ENCODE measurements at regions not wholly inside any gene's neighbourhood (a gene's known extent, or its start where the extent isn't known, plus 50 kb on each side); places are given as distances from the start of the nearest gene placed in this dataset.

DNA sequence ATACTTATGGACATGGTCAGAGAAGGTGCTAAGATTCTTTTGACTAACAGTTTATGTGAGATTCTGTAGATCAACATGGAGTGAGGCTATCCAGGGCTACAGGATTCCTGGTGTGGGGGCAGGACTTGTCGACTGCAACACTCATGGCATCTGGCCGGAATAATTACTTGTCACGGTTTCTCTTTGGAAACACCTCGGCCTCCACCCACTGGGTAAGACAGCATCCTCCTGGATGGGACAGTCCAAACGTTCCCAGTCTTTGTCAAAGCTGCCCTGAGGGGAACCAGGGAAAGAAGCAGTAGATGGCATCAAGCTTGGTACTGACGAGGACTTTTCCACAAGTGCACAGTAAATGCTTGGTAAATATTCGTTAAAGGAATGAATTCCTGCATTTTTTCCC is 762.8 kb downstream of the BRD1 start:
- FAIRE-seq (no peak), DNase-seq (ENCODE audit: insufficient read length, low spot score) (no peak)
- TF ChIP-seq, protein P1, sequence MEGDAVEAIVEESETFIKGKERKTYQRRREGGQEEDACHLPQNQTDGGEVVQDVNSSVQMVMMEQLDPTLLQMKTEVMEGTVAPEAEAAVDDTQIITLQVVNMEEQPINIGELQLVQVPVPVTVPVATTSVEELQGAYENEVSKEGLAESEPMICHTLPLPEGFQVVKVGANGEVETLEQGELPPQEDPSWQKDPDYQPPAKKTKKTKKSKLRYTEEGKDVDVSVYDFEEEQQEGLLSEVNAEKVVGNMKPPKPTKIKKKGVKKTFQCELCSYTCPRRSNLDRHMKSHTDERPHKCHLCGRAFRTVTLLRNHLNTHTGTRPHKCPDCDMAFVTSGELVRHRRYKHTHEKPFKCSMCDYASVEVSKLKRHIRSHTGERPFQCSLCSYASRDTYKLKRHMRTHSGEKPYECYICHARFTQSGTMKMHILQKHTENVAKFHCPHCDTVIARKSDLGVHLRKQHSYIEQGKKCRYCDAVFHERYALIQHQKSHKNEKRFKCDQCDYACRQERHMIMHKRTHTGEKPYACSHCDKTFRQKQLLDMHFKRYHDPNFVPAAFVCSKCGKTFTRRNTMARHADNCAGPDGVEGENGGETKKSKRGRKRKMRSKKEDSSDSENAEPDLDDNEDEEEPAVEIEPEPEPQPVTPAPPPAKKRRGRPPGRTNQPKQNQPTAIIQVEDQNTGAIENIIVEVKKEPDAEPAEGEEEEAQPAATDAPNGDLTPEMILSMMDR (IDR thresholded peaks at IDR 0.05; ENCODE audit: insufficient read depth, missing control alignments), result no peak

DNA sequence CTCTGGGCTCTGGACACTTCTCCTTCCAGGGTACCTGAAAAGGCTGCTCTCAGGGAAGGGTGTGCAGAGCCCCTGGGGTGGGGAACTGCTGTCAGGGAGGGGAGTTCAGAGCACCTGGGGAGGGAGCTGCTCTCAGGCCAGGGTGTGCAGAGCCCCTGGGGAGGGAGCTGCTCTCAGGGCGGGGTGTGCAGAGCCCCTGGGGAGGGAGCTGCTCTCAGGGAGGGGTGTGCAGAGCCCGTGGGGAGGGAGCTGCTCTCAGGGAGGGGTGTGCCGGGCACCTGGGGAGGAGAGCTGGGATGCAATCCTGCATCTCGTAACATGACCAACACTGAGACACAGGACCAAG is 764.2 kb downstream of the BRD1 start:
- FAIRE-seq (no peak), DNase-seq (ENCODE audit: insufficient read length, low spot score) (no peak)
- TF ChIP-seq, protein P1 (IDR thresholded peaks at IDR 0.05; ENCODE audit: insufficient read depth, missing control alignments), result no peak

GRCh38 chr22:49062802-49063544 is 764.7 kb downstream of the BRD1 start:
- DNase-seq (ENCODE audit: insufficient read length, low spot score), result no peak
- TF ChIP-seq, protein P1 (IDR thresholded peaks at IDR 0.05; ENCODE audit: insufficient read depth, missing control alignments), result no peak
- FAIRE-seq, result no peak

DNA sequence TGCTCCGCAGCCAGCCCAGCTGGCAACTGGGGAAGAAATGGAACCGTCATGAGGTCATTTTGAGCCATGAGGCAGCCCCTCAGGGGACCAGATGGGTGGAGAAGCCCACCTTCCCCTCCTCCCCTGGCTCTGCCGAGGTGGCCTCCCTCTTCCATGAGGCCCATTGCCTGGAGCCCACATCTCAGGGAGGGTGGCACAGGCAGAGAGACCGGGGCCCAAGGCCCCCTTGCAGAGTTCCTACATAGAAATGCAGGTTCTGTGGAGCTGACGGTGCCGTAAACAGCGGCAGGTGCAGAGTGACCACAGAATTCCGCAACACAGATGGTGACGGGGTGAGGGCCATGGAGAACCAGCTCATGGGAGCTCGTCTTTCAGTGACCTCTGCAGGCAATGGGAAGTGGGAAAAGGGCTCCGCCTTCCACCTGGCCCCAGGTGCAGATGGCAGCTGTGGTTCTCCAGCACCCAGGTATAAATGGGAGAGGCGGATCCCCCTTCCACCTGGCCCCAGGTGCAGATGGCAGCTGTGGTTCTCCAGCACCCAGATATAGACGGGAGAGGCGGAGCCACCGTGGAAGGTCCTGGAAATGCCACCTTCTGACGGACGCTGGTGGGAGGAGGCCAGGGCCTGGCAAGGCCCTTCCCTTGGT is 765.4 kb downstream of the BRD1 start:
- DNase-seq (ENCODE audit: insufficient read length, low spot score), result no peak

GRCh38 chr22:49057910-49058309 is 769.8 kb downstream of the BRD1 start:
- TF ChIP-seq, protein P1 (IDR thresholded peaks at IDR 0.05; ENCODE audit: insufficient read depth, missing control alignments), result no peak
- FAIRE-seq (no peak), DNase-seq (ENCODE audit: insufficient read length, low spot score) (no peak)

More for the DNA sequence above, 765.4 kb downstream of the BRD1 start:
- TF ChIP-seq, protein P1 (IDR thresholded peaks at IDR 0.05; ENCODE audit: insufficient read depth, missing control alignments), result no peak
- no peak for FAIRE-seq

DNA sequence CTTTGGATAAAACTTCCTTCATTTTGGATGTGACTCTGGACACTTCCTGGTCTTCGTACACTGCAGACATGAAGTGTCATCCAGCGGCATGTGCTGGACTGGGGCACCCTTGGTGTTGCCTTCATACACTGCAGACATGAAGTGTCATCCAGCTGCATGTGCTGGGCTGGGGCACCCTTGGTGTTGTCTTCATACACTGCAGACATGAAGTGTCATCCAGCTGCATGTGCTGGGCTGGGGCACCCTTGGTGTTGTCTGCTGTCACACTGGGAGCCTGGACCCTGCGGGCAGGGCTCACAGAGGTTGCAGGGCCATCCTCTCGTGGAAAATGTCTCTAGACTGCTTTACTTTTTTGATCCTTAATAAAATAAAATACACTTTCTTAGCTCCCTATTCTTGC is 771.4 kb downstream of the BRD1 start:
- TF ChIP-seq, protein P1 (IDR thresholded peaks at IDR 0.05; ENCODE audit: insufficient read depth, missing control alignments), result no peak
- DNase-seq (ENCODE audit: insufficient read length, low spot score) (no peak), FAIRE-seq (no peak)

GRCh38 chr22:49055406-49055805 is 772.3 kb downstream of the BRD1 start:
- no peak for DNase-seq (ENCODE audit: insufficient read length, low spot score)
- TF ChIP-seq, protein P1 (IDR thresholded peaks at IDR 0.05; ENCODE audit: insufficient read depth, missing control alignments), result no peak
- FAIRE-seq, result no peak

All from D721Med (cell line).